Lung (tissue), 11 donors: ENCODE measurements at regions not wholly inside any gene's neighbourhood (a gene's known extent, or its start where the extent isn't known, plus 50 kb on each side); places are given as distances from the start of the nearest gene placed in this dataset.
"Not testable (repeated sequence)": the region's sequence is repeated elsewhere in the genome, so short reads cannot be mapped to it uniquely, and the experiment has no call there.

ENCODE experiments used
- ATAC-seq: fragments of 200-7000 bp; cut with Tn5 transposase; one replicate; pipeline ENCODE4 v1.9.1; 2020; ENCODE audit warnings: moderate number of reproducible peaks; ENCODE audit not compliant: insufficient read depth, low FRiP score
- DNase-seq, 3 donors: peaks; one replicate each; pipeline ENCODE4 v3.0.0-alpha.2; 2013 to 2017
- H3K27ac ChIP-seq, 2 donors: one replicate each; pipeline ENCODE4 v1.5.1; 2013; ENCODE audit warnings: mild to moderate bottlenecking in 2 of 2, moderate library complexity in 2 of 2, control low read depth in 1 of 2, inconsistent platforms in 1 of 2, low read depth in 1 of 2, low read length in 1 of 2
- H3K27me3 ChIP-seq, 3 donors: one replicate each; pipeline ENCODE4 v1.5.1; 2013; ENCODE audit warnings: low read length in 2 of 3; ENCODE audit not compliant: control insufficient read depth in 3 of 3, insufficient read depth in 3 of 3
- H3K36me3 ChIP-seq, 4 donors: one replicate each; pipeline ENCODE4 v1.5.1; 2013; ENCODE audit warnings: low read length in 4 of 4, mild to moderate bottlenecking in 1 of 4, moderate library complexity in 1 of 4; ENCODE audit not compliant: control insufficient read depth in 4 of 4, insufficient read depth in 4 of 4
- H3K4me1 ChIP-seq, 5 donors: one replicate each; pipeline ENCODE4 v1.5.1; 2013; ENCODE audit warnings: low read length in 5 of 5, mild to moderate bottlenecking in 2 of 5, moderate library complexity in 1 of 5; ENCODE audit not compliant: control insufficient read depth in 5 of 5, insufficient read depth in 5 of 5
- H3K4me3 ChIP-seq: one replicate; pipeline ENCODE4 v1.5.1; 2013; ENCODE audit warnings: mild to moderate bottlenecking, control low read depth, moderate library complexity
- H3K9ac ChIP-seq, 2 donors: one replicate each; pipeline ENCODE4 v1.5.1; 2013; ENCODE audit warnings: low read length in 2 of 2, control low read depth in 1 of 2; ENCODE audit not compliant: insufficient read depth in 1 of 2
- H3K9me3 ChIP-seq, 4 donors: one replicate each; pipeline ENCODE4 v1.5.1; 2013; ENCODE audit warnings: low read length in 3 of 4, mild to moderate bottlenecking in 1 of 4, moderate library complexity in 1 of 4; ENCODE audit not compliant: control insufficient read depth in 4 of 4, insufficient read depth in 3 of 4
- WGBS, 2 donors: extraction: QIAGEN DNeasy Blood & Tissue Kit; methylation state at CpG; one replicate each; pipeline ENCODE4 v1.1.7; 2013; 5-methylcytosine and 5-hydroxymethylcytosine counted together
- TF ChIP-seq, protein P1 (sequence below): IDR thresholded peaks from 2 replicates; pipeline ENCODE4 v1.5.1; 2012; ENCODE audit warnings: mild to moderate bottlenecking; ENCODE audit errors: control extremely low read depth, extremely low read depth
- donor health status: control.
- donor health status: control.
- donor health status: Bipolar disorder and iron deficiency.
- donor health status: healthy.
- donor health status: DM: yes; HTN: yes; CAD: no.

GRCh38 chr4:167986044-167986443, 106.3 kb upstream of the ANXA10 start:
- DNase-seq (no peak), ATAC-seq (no peak)
- Histone ChIP-seq H3K4me1 (no peaks in the 10 kb centered on the region), H3K9me3 (peaks cover 0 to 8% (median 0%) of the 10 kb centered on the region in 4 donors), H3K27ac (no peak overlapping the region), H3K9ac (no peak overlapping the region), H3K4me3 (no peak overlapping the region), H3K27me3 (no peaks in the 10 kb centered on the region), H3K36me3 (no peaks in the 10 kb centered on the region)
- 83 to 87% methylated on average over 3 of the region's 3 CpGs for WGBS, 2 donors
- TF ChIP-seq, protein P1, sequence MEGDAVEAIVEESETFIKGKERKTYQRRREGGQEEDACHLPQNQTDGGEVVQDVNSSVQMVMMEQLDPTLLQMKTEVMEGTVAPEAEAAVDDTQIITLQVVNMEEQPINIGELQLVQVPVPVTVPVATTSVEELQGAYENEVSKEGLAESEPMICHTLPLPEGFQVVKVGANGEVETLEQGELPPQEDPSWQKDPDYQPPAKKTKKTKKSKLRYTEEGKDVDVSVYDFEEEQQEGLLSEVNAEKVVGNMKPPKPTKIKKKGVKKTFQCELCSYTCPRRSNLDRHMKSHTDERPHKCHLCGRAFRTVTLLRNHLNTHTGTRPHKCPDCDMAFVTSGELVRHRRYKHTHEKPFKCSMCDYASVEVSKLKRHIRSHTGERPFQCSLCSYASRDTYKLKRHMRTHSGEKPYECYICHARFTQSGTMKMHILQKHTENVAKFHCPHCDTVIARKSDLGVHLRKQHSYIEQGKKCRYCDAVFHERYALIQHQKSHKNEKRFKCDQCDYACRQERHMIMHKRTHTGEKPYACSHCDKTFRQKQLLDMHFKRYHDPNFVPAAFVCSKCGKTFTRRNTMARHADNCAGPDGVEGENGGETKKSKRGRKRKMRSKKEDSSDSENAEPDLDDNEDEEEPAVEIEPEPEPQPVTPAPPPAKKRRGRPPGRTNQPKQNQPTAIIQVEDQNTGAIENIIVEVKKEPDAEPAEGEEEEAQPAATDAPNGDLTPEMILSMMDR = no peak

DNA sequence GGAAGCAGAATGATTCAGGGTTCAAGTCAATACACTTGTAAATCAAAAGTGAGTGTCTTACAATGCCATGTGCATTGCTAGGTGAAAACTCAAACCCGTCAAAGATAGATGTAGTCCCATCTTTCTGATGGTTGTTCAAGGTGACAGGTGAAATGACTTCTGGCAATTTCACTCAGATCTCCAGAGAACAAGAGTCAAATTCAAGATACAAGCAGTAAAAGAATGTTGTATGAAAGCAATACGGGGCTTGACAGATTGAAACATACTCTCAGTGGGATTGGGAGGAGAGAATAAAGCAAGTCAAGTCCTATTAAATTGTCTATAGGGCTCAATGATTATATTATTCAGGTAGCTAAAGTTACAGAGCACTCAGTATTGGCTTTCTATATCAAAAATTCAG, 105.1 kb upstream of the ANXA10 start:
- DNase-seq = no peak
- Histone ChIP-seq H3K4me1 (no peaks in the 10 kb centered on the region), H3K27ac (no peak overlapping the region), H3K9ac (no peak overlapping the region), H3K4me3 (no peak overlapping the region), H3K36me3 (no peaks in the 10 kb centered on the region), H3K27me3 (no peaks in the 10 kb centered on the region), H3K9me3 (peaks cover 0 to 8% (median 0%) of the 10 kb centered on the region in 4 donors)
- WGBS, 2 donors = 86 to 94% methylated on average over 2 of the region's 2 CpGs
- ATAC-seq = no peak
- TF ChIP-seq, protein P1 = no peak

DNA sequence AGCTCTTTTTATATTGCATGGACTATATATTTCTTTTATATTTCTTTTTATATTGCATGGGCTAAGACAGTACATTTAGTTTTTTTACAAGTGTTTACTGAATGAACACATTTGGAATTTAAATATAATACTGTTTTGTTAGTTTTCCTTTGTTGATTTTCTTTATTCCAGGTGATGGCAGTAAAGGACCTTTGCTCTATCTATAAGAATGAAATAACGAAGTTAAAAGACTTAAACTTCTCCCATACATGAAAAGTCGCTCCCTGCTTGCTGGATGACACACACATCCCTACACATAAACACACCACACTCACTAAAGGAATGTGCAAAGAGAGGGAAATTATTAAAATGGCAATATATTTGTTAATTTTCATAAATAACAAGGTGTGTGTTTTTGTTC, 102.5 kb upstream of the ANXA10 start:
- DNase-seq (no peak), ATAC-seq (no peak)
- Histone ChIP-seq H3K36me3 (no peaks in the 10 kb centered on the region), H3K4me1 (no peaks in the 10 kb centered on the region), H3K4me3 (no peak overlapping the region), H3K9me3 (peaks cover 0 to 8% (median 0%) of the 10 kb centered on the region in 4 donors), H3K9ac (no peak overlapping the region), H3K27ac (no peak overlapping the region), H3K27me3 (no peaks in the 10 kb centered on the region)
- TF ChIP-seq, protein P1 = no peak
- 65 to 79% methylated on average over 2 of the region's 2 CpGs for whole genome bisulfite sequencing, 2 donors

GRCh38 chr4:168008112-168008511, 84.2 kb upstream of the ANXA10 start:
- WGBS, 2 donors = 90 to 92% methylated on average over 6 of the region's 6 CpGs
- not testable (repeated sequence) for H3K4me1 ChIP-seq, H3K27me3 ChIP-seq, H3K27ac ChIP-seq, H3K36me3 ChIP-seq, H3K4me3 ChIP-seq, H3K9me3 ChIP-seq, DNase-seq, H3K9ac ChIP-seq, ATAC-seq
